ENCODE measurements at regions not wholly inside any gene's neighbourhood (a gene's known extent, or its start where the extent isn't known, plus 50 kb on each side); places are given as distances from the start of the nearest gene placed in this dataset.

DNA sequence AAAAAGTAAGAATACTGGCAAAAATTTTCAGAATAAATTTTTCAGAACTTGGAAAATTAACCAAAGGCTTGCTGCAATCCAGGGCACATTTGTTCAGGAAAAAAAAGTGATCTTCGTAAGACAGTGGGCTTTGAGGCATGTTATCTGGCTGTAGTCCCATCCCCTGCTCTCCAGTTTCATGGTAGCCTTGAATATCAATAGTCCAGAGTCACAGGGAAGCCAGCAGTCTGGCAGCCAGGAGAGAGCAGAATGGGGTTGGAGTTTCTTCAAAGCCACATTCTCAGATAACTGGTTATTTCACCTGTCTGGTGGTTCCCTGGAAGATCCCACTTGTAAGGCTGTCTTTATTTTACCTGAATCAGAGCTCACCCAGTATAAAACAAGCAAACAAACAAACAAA lies 669.3 kb downstream of the MATN1 start:
- H3K36me3 ChIP-seq (replicated peaks in 1 of 2; ENCODE audit: control insufficient read depth in 1 of 2, insufficient read depth in 2 of 2, low read length in 2 of 2): no peaks in the 10 kb centered on the region
- ATAC-seq (no peak), DNase-seq (ENCODE audit: low spot score) (no peak), FAIRE-seq (no peak)
- H3K79me2 ChIP-seq (ENCODE audit: insufficient read depth, low read length): no peaks in the 10 kb centered on the region
- ChIA-PET POLR2A (no interaction called here), CTCF (ENCODE audit: low intra/inter-chr PET ratio, low total read pairs) (no interaction called here)
- no peak overlapping the region for H3K9ac ChIP-seq (ENCODE audit: insufficient read depth, low read depth, low read length)
- no peaks in the 10 kb centered on the region for H3K4me1 ChIP-seq (ENCODE audit: insufficient read depth, low read length)
- TF ChIP-seq ARHGAP35 (CRISPR knock-in tag; IDR thresholded peaks at IDR 0.05; ENCODE audit: borderline replicate concordance) (no peak), ZNF547 (CRISPR knock-in tag; IDR thresholded peaks at IDR 0.05) (no peak), KLF16 (CRISPR knock-in tag; IDR thresholded peaks at IDR 0.05) (no peak), ZNF180 (CRISPR knock-in tag; IDR thresholded peaks at IDR 0.05; ENCODE audit: borderline replicate concordance, low read depth) (no peak), ZNF460 (CRISPR knock-in tag; IDR thresholded peaks at IDR 0.05; ENCODE audit: borderline replicate concordance) (no peak), ZNF713 (CRISPR knock-in tag; IDR thresholded peaks at IDR 0.05) (no peak), SIX4 (CRISPR knock-in tag; IDR thresholded peaks at IDR 0.05) (no peak), ZFX (CRISPR knock-in tag; IDR thresholded peaks at IDR 0.05; ENCODE audit: low read depth) (no peak), PRMT3 (CRISPR knock-in tag; IDR thresholded peaks at IDR 0.05; ENCODE audit: borderline replicate concordance, low read depth) (no peak)
- TF ChIP-seq, protein P1, sequence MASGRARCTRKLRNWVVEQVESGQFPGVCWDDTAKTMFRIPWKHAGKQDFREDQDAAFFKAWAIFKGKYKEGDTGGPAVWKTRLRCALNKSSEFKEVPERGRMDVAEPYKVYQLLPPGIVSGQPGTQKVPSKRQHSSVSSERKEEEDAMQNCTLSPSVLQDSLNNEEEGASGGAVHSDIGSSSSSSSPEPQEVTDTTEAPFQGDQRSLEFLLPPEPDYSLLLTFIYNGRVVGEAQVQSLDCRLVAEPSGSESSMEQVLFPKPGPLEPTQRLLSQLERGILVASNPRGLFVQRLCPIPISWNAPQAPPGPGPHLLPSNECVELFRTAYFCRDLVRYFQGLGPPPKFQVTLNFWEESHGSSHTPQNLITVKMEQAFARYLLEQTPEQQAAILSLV (CRISPR knock-in tag; IDR thresholded peaks at IDR 0.05; ENCODE audit: borderline replicate concordance): no peak
- TF ChIP-seq, protein P2, sequence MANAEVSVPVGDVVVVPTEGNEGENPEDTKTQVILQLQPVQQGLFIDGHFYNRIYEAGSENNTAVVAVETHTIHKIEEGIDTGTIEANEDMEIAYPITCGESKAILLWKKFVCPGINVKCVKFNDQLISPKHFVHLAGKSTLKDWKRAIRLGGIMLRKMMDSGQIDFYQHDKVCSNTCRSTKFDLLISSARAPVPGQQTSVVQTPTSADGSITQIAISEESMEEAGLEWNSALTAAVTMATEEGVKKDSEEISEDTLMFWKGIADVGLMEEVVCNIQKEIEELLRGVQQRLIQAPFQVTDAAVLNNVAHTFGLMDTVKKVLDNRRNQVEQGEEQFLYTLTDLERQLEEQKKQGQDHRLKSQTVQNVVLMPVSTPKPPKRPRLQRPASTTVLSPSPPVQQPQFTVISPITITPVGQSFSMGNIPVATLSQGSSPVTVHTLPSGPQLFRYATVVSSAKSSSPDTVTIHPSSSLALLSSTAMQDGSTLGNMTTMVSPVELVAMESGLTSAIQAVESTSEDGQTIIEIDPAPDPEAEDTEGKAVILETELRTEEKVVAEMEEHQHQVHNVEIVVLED (CRISPR knock-in tag; IDR thresholded peaks at IDR 0.05; ENCODE audit: borderline replicate concordance): no peak
- TF ChIP-seq, protein P3, sequence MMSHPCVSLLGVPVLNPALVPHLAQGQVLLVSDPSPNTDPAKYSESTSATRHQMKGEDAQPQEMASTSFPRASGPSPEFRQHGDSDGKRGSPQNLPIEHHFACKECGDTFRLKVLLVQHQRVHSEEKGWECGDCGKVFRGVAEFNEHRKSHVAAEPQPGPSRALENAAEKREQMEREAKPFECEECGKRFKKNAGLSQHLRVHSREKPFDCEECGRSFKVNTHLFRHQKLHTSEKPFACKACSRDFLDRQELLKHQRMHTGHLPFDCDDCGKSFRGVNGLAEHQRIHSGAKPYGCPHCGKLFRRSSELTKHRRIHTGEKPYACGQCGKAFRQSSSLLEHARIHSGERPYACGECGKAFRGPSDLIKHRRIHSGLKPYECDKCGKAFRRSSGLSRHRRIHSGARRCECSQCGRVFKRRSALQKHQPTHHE (CRISPR knock-in tag; IDR thresholded peaks at IDR 0.05; ENCODE audit: borderline replicate concordance): no peak
- TF ChIP-seq, protein P4, sequence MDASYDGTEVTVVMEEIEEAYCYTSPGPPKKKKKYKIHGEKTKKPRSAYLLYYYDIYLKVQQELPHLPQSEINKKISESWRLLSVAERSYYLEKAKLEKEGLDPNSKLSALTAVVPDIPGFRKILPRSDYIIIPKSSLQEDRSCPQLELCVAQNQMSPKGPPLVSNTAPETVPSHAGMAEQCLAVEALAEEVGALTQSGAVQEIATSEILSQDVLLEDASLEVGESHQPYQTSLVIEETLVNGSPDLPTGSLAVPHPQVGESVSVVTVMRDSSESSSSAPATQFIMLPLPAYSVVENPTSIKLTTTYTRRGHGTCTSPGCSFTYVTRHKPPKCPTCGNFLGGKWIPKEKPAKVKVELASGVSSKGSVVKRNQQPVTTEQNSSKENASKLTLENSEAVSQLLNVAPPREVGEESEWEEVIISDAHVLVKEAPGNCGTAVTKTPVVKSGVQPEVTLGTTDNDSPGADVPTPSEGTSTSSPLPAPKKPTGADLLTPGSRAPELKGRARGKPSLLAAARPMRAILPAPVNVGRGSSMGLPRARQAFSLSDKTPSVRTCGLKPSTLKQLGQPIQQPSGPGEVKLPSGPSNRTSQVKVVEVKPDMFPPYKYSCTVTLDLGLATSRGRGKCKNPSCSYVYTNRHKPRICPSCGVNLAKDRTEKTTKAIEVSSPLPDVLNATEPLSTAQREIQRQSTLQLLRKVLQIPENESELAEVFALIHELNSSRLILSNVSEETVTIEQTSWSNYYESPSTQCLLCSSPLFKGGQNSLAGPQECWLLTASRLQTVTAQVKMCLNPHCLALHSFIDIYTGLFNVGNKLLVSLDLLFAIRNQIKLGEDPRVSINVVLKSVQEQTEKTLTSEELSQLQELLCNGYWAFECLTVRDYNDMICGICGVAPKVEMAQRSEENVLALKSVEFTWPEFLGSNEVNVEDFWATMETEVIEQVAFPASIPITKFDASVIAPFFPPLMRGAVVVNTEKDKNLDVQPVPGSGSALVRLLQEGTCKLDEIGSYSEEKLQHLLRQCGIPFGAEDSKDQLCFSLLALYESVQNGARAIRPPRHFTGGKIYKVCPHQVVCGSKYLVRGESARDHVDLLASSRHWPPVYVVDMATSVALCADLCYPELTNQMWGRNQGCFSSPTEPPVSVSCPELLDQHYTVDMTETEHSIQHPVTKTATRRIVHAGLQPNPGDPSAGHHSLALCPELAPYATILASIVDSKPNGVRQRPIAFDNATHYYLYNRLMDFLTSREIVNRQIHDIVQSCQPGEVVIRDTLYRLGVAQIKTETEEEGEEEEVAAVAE (CRISPR knock-in tag; IDR thresholded peaks at IDR 0.05; ENCODE audit: borderline replicate concordance): no peak
- no peak overlapping the region for H3K4me2 ChIP-seq (ENCODE audit: low read depth, low read length)
- BruUV-seq (replicated peaks): no TSS peak
- no peak overlapping the region for H3K4me3 ChIP-seq (replicated peaks in 1 of 3; ENCODE audit: insufficient read depth in 1 of 3, low read depth in 2 of 3, low read length in 3 of 3)
- intact Hi-C loops (cut with micrococcal nuclease; ENCODE audit: unreplicated experiment) (no loop called here), in situ Hi-C loops (cut with HindIII; ENCODE audit: extremely low pct_ligation_motif_present, low pct_unique_long_range_greater_than_20kb) (no loop called here)
- 0% methylated on average over 1 of the region's 1 CpG for WGBS (ENCODE audit: low lambda C conversion rate)
- peaks cover 2 to 10% of the 10 kb centered on the region in 2 experiments; a peak in 2 of 5 replicates for H3K27me3 ChIP-seq (ENCODE audit: control insufficient read depth in 1 of 2, insufficient read depth in 2 of 2, low read length in 2 of 2)
- no peaks in the 10 kb centered on the region for H3K9me3 ChIP-seq (ENCODE audit: low read length)
- no peak overlapping the region for H2AFZ ChIP-seq (ENCODE audit: low read length)
- no peak overlapping the region for H3K27ac ChIP-seq (ENCODE audit: extremely low read length, insufficient read depth, low read length)
- no peaks in the 10 kb centered on the region for H4K20me1 ChIP-seq (ENCODE audit: insufficient read depth, low read length)
